HG03521 (cell line): ENCODE measurements at regions not wholly inside any gene's neighbourhood (a gene's known extent, or its start where the extent isn't known, plus 50 kb on each side); places are given as distances from the start of the nearest gene placed in this dataset.

ENCODE experiments used
- ATAC-seq: cut with Tn5 transposase; IDR thresholded peaks from one replicate; pipeline ENCODE4 v1.9.1; 2021; ENCODE audit warnings: mild to moderate bottlenecking, moderate library complexity; ENCODE audit not compliant: unreplicated experiment

DNA sequence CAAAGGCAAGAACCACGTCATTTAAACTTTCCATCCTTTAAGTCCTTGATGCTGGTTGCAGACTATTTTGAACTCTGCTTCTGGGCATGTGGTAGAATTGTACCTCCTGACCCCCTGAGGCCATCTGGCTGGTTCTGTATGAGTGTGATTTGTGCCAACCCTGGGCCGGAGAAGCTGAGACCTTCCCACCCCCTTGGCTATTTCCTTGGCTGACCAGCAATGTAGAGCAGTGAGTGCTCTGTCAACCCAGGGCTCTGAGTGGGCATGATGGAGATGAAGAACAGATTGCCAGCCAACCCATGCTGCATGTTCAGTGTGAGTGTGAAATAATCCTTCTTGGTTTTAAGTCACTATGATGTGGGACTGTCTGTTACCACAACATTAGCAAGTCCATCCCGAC is 82.1 kb upstream of the RASGRP1 start:
- ATAC-seq, result no peak

DNA sequence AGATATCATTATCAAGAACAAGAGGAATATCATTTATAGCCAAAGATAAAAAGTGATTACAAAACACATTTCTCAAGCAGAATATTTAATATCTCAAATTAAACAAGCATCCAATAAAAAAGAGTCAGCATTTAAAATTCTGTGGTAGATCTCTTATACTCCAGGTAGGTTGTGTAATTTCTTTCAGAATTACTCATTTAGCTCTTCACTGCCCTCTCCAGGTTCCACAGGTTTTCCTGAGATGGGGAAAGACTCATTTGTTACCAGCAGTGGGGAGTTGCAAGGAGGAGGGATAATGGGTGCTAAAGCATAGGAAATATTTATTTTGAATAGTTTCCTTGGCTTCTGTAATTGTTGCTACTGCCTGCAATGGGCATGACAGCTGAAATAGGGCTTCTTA is 83.1 kb upstream of the RASGRP1 start:
- ATAC-seq, result no peak

DNA sequence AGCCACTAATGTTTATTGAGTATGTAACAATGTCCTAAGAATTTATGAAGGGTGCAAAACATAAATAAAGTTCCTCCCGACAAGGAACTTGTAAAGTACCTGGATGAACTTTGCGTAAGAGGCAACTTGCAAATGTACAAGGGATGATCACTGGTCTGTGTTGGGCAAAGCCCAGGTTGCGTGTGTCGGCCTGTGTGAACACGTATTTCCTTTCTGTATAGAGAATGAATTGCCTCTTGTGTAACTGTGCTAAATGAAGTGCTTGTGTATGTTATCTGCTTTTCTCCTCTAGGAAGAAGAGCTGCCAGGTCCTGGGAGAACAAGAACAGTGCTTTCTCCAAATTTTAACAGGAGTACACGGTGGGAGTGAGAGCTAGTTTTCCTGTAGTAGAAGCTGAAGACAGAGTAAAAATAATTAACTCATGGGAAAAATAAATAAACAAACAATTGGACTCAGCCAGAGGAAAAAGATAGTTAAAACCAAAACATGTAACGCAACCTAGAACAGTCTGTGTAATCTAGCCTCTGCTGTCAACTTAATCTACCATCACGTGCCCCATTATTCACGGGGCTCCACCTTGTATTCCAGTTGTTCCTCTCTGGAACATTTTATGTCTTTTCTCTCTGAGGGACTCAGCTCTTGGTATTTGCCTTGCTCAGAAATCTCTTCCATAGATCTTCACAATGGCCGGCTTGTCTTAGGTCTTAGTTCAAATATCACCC is 83.7 kb upstream of the RASGRP1 start:
- ATAC-seq, result no peak

DNA sequence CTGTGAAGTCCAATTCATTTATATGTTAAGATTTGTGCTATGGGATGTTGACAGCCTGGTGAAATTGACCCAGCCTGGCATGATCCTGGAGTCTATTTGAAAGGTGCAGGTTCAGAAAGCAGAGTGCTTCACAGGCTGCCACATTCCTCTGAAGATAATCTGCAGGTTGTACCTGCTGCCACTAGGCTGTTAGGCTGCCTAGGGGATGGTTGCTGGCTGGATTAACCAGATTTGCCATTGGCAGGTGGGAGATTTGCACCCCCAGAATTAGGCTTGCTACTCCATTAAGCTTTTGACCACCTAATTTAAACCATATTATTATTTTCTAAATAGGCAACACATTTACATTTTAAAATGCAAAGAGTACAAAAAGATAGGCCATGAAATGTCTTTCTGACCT is 85.8 kb upstream of the RASGRP1 start:
- ATAC-seq, result no peak

DNA sequence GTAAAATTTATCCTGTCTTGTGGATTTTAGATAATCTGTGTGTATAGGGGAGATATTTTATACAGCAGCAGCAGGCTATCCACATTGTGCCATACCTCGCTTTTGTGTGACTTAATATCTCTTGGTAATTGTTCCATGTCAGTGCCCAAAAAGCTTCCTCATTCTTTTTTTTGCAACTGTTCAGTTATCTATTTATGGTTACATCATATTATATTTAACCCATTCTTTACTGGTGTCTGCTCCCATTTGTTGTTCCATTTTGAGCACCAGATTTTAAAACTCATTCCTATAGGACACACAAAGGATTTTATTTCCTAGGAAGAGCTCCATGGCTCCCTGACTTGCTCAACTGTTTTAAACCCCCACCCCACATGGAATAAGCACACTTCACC is 86.3 kb upstream of the RASGRP1 start:
- ATAC-seq, result no peak

DNA sequence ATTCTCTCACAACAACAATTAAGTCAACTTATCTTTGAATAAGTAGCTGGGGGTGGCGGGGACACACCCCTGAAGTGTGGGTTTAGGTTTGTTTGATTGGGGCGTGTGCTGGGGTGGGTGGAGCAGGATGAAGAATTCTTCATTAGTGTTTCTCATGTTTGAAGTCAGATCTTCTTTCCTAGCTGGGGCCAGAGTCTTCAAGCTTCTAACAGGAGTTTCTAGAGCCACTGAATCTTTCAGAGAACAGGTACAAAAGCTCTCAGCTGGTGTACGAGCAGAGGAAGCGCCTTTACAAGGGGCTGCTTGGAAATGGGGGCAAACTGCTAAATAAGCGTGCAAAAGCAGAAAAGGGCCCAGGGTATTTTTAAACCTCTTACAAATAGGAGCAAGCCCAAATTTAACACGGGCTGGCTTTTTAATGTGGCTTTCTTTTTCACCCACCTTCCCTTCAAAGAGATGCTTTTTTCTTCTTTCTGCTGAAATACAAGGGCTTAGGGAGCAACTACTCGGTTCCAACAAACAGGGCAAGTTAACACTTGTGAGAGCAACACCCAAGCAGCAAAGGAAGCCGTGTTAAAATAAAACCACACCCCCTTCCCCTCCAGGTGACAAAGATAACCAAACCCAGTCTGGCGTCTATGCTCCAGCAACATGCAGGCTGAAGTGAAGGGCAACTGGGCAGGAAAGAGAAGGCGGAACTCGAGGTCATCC is 86.9 kb upstream of the RASGRP1 start:
- ATAC-seq, result no peak

DNA sequence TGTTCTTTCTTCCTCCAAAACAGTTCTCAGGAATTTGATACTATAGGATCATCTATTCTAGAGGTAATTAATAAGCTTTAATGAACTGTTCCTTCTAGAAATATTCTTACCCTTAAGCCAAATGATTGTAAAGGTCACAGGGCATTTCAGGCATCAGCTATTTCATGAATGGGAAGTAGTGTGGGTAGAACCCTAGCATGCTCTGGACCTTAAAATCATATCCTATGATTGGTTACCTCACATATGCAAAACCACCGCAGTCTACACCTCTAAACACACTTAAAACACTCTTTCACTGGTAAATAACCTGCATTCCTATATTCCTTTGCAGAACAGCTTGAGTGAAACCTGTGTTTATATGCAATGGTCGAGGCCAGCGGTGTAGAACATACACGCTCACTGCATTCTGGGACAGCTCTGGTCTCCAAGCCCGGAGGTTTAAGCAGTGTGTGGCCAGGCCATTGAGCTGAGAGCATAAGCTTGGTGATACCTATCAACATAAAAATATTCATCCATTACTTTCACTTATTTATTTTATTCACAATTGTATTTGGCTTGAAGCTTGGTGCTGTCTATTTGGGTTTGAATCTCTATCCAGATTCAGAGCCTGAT is 87.7 kb upstream of the RASGRP1 start:
- no peak for ATAC-seq

DNA sequence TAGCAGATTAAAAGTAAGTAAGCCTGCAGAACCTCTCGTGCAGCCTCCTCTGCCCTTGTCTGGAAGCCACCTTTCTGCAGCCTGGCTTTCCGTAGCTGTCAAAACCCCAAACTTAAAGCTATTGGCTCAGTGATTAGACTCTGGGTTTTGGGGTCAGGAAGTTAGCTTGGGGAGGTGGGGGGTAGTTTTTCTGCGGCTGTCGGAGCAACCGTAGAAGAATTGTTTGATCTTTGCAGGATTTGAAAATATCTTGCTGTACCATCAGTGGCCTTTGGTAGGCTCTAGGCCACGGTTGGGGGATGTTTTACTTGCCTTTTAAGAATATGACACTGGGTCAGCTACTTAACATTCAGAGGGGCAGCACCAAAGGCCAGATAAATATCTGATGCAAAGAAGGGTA is 88.4 kb upstream of the RASGRP1 start:
- ATAC-seq, result no peak

DNA sequence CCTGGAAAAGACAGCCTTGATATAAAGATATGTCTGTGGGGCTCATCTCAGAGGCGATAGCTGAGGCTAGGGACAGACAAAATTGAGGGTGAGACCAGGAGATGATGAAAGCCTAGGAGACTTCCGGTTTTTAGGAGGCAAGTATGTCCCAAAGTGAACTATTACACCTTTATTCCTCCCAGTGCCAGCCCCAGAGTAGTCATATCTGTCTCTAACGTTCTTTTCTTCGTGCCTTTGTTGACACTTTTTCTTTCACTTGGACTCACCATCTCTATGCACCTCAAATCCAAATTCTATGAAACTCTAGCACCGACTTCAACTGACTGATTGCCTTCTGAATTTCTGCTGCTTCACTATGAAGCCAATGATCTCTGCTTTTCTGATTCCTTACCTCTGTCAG is 93.8 kb upstream of the RASGRP1 start:
- no peak for ATAC-seq

DNA sequence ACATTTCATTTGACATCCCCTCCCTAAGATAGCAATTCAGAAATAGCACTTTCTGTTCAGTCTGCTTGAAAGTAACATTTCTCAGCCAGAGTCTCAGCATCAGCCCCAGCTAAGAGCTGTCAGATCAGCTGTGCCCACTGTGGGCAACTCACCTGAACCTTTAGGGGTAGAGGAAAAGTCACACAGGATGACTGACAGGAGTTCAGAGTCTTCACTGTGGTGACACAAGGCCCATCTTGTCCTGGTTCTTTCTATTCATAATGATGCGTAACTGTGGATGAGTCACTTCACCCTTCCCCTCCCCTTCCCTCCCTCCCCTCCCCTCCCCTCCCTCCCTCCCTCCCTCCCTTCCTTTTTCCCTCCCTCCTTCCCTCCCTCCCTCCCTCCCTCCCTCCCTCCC is 96.1 kb upstream of the RASGRP1 start:
- ATAC-seq, result no peak

DNA sequence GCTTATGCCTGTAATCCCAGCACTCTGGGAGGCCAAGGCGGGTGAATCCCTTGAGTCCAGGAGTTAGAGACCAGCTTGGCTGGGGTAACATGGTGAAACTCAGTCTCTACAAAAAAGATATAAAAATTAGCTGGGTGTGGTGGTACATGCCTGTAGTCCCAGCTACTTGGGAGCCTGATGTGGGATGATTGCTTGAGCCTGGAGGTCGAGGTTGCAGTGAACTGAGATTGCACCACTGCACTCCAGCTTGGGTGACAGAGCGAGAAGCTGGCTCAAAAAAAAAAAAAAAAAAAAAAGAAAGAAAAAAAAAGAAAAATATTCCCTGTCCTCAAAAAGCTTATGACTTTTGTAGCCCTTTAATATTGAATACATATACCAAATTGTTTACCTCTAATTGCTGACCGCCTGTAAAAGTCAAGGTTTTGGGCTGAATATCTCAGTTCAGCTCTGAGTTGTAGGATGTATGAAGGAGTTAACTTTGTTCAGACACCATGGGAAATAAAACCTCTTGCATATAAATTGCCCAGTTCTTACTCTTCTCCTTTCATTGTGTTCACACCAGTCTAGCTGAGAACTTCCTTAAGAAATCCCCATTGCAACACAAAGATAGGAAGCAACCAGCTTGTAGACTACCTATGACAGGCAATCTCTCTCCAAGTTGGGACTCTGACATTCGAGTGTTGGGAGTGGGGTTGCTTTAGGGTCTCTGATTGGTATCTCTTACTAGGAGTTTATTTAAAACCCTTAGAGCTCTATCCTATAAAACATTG is 97.6 kb upstream of the RASGRP1 start:
- ATAC-seq, result no peak

DNA sequence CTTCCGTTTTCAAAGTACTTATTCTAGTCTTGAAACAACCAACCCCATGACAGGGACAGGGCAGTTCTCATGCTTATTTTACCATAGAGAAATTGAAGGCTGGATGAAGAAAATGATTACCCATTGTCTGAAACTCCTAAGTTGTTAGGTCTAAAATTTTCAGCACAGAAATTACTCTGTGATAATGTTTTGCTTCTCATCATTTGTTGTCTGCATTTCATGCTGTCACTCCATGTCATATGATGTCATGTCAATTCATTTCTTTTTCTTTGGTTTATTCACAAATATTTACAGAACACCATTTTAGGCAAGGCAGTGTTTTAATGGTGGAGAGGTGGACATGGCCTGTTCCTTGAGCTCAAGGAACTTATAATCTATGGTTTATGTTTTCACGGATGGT is 98.2 kb upstream of the RASGRP1 start:
- no peak for ATAC-seq

DNA sequence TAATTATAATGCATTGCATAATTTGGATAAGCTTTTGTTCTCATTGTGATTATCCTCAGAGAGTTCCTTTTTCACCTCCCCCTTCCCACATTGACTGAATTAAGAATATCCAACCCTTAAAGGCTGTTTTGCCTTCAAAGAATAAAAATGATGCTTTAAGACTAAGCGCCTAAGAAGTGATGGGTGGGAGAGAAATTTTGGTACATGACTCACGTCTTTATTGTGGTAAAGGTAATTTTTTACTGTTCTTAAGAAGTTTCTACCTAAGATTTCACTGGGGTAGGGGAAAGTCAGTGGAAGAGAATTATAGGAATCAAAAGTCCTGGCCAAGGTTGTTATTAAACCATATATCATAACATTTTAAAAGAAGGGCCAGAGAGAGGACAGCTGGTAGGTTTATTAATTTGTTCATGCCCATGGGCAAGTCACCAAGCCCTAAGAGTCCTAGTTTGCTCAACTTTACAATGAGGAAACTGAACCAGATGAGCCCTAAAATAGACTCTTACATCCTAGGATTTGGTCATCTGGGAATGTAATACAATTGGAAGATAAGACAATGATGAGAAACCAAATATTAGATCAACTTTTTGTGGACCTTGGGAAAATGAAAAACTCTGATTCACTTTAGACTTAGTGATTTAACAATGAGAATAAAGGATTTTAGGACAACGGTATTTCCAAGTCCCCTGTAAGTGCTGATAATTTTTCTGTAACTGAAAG is 101.1 kb upstream of the RASGRP1 start:
- ATAC-seq, result no peak

DNA sequence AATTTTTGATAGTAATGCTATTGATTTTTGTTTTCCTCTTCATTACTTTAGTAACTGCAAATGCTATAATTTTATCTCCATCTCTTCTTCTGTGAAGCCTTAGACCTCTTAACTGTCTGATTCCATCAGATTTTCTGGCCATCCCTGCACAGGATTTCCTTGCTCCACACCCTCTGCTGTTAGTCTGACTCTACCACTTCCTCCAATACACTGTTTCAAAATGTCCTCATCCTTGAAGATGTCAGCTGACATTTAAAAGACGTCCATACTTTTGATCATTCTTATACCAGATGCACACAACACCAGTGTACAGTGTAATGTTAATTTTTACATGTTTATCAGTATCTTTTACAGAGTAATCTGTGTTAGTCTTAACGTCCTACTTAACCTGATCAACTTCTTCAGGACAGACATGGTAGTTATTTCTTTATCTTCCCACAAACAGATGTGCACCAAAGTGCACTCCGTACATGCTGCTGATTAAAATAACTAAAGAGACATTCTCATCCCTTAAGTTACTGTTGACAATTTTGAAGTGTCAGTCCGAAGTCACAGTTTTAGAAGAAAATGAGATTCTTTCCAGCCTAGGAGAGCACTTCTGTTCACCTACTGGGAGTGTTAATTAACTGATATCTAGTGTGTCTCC is 102.4 kb upstream of the RASGRP1 start:
- ATAC-seq, result no peak

DNA sequence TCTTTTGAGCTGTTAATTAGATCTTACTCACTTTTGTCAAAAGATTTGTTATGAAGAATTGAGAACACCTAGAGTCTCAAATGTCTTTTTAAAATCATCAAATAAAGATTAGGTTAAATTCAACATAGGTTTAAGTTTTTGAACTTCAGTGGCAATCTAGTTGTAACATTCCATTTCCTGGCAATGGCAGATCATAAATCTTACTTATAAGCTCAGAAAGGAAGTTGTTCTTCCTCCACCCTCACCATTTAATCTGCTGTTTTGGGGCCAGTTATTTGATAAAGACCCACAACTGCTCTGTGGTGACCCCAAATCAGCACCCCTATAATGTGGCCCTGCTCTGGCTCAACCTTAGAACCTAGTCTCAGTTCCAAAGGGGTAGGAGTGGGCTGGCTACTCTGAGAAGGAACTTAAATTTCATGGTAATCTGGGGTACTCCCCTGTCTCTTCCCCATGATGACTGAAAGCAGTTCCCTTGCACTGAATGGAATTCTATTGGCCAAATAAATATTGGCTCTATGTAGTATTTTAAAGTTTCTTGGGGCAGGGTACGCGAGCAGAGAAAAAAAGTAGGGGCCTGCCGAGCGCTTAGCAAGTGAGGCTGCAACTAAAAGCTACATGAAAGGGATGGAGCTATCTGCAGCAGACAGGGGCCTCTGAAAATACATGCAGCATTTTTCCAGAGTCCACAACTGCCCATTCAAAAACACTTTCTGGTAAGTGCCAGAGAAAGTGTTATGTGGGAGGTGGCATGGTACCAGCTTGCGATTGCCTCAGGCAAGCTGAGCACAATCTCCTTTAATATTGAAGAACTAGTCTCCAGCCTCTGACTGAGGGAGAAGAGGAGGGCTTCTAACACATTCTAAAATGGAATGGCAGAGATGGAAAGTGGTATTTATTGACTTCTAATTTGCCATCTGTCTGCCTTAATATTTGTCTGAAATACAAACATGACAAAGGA is 103.6 kb upstream of the RASGRP1 start:
- ATAC-seq, result no peak

DNA sequence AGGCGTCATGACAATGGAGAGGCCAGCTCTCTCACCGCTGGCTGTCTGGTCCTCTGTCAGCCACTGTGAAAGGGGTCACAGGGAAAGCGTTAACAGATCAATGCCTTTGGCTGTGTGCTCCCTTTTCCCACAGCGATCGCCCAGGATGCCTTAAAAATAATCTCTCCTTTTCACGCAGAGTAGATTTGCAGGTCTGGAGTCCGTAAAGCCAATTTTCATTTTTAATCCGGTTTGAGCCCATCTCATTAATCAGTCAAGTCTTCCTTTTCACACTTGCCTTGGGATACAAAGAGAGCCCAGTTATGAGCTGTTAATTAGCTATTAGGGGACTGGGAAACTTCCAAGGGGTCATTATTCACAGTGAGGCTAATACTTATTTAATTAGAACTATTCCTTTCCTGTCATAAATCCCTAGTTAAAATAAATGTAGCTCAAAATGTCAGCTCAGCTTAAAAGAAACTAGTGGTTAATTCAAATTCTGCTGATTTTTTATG is 104.3 kb upstream of the RASGRP1 start:
- no peak for ATAC-seq

DNA sequence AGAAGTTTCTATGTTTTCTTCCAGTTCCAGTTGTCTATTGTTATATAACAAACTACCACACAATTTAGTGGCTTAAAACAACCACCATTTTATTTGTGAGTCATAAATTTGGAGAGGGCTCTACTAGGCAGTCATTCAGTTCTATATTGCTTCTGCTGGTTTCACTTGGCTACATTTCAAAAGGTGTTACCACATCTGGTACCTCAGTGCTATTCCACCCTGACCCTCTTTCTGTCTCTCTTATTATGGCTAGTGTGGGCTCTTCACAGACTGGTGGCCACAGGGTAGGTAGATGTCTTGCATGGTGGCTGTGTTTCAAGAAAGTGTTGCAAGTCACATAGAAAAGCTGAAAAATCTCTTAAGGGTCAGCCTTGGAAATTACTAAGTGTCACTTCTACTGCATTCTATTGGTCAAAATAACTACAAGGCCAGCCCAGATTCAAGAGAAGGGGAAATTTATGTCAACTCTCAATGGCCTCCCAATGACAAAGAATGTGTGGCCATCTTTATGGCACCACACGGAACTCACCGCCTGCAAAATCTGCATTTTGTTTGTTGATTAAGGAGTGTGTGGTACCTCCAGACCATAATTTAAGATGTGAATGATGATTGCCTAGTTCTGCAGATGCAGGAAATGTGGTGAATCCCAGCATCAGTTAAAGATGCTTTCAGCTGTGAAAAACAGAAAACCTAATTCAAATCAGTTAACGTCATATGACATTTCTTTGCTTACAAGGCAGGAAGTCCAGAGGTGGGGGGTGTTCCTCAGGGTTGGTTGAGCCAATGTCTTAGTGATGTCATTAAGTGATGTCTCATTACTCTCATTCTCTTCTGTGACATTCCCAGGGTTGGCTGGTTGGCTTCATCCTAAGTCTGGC is 105.8 kb upstream of the RASGRP1 start:
- ATAC-seq, result peak; percentile 33

DNA sequence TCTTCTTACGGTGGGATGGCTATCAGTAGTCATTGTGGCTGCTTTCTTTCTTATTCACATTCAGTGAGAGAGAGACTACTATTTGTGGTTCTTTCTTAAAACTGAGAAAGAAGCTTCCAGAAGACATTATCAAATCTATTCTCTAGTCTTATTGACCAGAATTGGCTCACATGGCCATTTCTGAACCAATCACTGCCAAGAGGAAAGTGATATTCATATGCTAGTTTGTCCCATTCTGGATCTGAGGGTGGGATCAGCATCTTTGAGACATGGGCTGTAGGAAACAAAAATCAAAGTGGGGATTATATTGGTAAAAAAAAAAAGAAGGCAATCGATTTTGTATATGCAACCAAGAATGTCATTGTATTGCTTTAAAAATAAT is 106.4 kb upstream of the RASGRP1 start:
- no peak for ATAC-seq
